GM23338 (cell line): ENCODE measurements at regions not wholly inside any gene's neighbourhood (a gene's known extent, or its start where the extent isn't known, plus 50 kb on each side); places are given as distances from the start of the nearest gene placed in this dataset.

ENCODE experiments used
- EZH2 ChIP-seq: fragments of 200-600 bp; sonication (generic); IDR thresholded peaks from one replicate; pipeline ENCODE4 v1.8.0; 2017; ENCODE audit warnings: antibody characterized with exemption, mild to moderate bottlenecking, low read depth; ENCODE audit not compliant: unreplicated experiment
- TF ChIP-seq, protein P1 (sequence below), 2 experiments: fragments of 200-600 bp in 1 of 2; sonication (generic) in 1 of 2; conservative IDR thresholded peaks; 2 replicates each; pipeline versions ENCODE4 v1.5.1 to v1.6.1; 2016 to 2017; ENCODE audit warnings: antibody characterized with exemption in 2 of 2, low read depth in 2 of 2, mild to moderate bottlenecking in 2 of 2, moderate library complexity in 1 of 2

- TF ChIP-seq, protein P1, sequence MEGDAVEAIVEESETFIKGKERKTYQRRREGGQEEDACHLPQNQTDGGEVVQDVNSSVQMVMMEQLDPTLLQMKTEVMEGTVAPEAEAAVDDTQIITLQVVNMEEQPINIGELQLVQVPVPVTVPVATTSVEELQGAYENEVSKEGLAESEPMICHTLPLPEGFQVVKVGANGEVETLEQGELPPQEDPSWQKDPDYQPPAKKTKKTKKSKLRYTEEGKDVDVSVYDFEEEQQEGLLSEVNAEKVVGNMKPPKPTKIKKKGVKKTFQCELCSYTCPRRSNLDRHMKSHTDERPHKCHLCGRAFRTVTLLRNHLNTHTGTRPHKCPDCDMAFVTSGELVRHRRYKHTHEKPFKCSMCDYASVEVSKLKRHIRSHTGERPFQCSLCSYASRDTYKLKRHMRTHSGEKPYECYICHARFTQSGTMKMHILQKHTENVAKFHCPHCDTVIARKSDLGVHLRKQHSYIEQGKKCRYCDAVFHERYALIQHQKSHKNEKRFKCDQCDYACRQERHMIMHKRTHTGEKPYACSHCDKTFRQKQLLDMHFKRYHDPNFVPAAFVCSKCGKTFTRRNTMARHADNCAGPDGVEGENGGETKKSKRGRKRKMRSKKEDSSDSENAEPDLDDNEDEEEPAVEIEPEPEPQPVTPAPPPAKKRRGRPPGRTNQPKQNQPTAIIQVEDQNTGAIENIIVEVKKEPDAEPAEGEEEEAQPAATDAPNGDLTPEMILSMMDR (conservative IDR thresholded peaks at IDR 0.05; ENCODE audit: low read depth in 2 of 2) = no peak
- no peak for TF ChIP-seq EZH2
Observed at GRCh38 chr12:81874586-81874985, 115.4 kb upstream of the PPFIA2 start.
